ENCODE measurements at regions not wholly inside any gene's neighbourhood (a gene's known extent, or its start where the extent isn't known, plus 50 kb on each side); places are given as distances from the start of the nearest gene placed in this dataset.

DNA sequence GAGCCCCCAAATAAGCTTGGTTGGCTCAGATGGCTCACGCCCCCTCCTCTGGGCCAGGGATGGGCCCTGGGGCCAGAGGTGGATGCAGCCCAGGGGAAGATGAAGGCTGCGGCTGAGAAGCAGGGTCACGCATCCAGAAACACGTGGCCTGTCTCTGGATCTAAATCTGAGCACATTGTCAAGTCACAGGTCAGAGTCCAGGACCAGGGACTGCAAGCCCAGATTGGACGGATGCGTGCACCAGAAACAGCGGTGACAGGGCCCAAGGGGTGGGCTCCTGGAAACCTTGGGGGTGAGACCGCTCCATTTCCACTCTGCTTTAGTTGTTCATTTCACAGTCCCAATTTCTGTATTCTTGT is 226.2 kb downstream of the ACKR3 start:
- H2BK5ac ChIP-seq (ENCODE audit: low read depth, low read length) = no peak overlapping the region
- H3K23ac ChIP-seq (ENCODE audit: insufficient read length) = no peak overlapping the region
- TF ChIP-seq NRF1 (IDR thresholded peaks at IDR 0.05; ENCODE audit: low read depth, low read length) = no peak
- TF ChIP-seq HDAC2 (IDR thresholded peaks at IDR 0.05; ENCODE audit: borderline replicate concordance in 1 of 2, low read depth in 2 of 2, low read length in 2 of 2) = no peak
- TF ChIP-seq CREB1 (IDR thresholded peaks at IDR 0.05) = no peak
- TF ChIP-seq NANOG (IDR thresholded peaks at IDR 0.05; ENCODE audit: insufficient read depth, low read depth, low read length, poor library complexity, severe bottlenecking) = no peak
- TF ChIP-seq POLR2A (IDR thresholded peaks at IDR 0.05; ENCODE audit: control extremely low read depth in 1 of 2, low read depth in 2 of 2, low read length in 2 of 2) = no peak
- TF ChIP-seq TEAD4 (IDR thresholded peaks at IDR 0.05; ENCODE audit: low read depth, low read length) = no peak
- TF ChIP-seq MAFK (IDR thresholded peaks at IDR 0.05; ENCODE audit: low read depth, low read length) = no peak
- no peak for TF ChIP-seq SUZ12 (IDR thresholded peaks at IDR 0.05; ENCODE audit: low read length)
- TF ChIP-seq POU5F1 (IDR thresholded peaks at IDR 0.05; ENCODE audit: low read depth, low read length) = no peak
- no peak for TF ChIP-seq CBX8 (IDR thresholded peaks at IDR 0.05; ENCODE audit: borderline replicate concordance, low read depth, low read length)
- TF ChIP-seq GABPA (IDR thresholded peaks at IDR 0.05; ENCODE audit: borderline replicate concordance, insufficient read depth, low read length) = no peak
- no peak for TF ChIP-seq FOSL1 (IDR thresholded peaks at IDR 0.05; ENCODE audit: insufficient read depth, low read depth, low read length)
- TF ChIP-seq JUND (IDR thresholded peaks at IDR 0.05; ENCODE audit: low read length) = no peak
- TF ChIP-seq, protein P1, sequence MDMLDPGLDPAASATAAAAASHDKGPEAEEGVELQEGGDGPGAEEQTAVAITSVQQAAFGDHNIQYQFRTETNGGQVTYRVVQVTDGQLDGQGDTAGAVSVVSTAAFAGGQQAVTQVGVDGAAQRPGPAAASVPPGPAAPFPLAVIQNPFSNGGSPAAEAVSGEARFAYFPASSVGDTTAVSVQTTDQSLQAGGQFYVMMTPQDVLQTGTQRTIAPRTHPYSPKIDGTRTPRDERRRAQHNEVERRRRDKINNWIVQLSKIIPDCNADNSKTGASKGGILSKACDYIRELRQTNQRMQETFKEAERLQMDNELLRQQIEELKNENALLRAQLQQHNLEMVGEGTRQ (IDR thresholded peaks at IDR 0.05; ENCODE audit: low read length) = no peak
- TF ChIP-seq TBP (IDR thresholded peaks at IDR 0.05; ENCODE audit: low read depth, low read length) = no peak
- no peak overlapping the region for H2BK20ac ChIP-seq (ENCODE audit: low read length)
- H3K27me3 ChIP-seq (replicated peaks in 1 of 4; ENCODE audit: control insufficient read depth in 3 of 4, extremely low read depth in 1 of 4, insufficient read depth in 3 of 4, low read length in 3 of 4) = no peaks in the 10 kb centered on the region
- no peak overlapping the region for H4K5ac ChIP-seq (ENCODE audit: insufficient read length, low read depth, low read length)
- no peak overlapping the region for H4K91ac ChIP-seq (replicated peaks; ENCODE audit: insufficient read length, low read length)
- H3K4me1 ChIP-seq (replicated peaks in 1 of 4; ENCODE audit: control insufficient read depth in 3 of 4, insufficient read depth in 4 of 4, low read length in 3 of 4) = peaks cover 0 to 7% (median 2%) of the 10 kb centered on the region in 4 experiments; a peak in 4 of 7 replicates
- H3K4me2 ChIP-seq (ENCODE audit: insufficient read depth in 1 of 2, low read depth in 2 of 2, low read length in 2 of 2) = no peak overlapping the region
- H3K56ac ChIP-seq (replicated peaks; ENCODE audit: insufficient read length, low read depth, low read length) = no peak overlapping the region
- H3K27ac ChIP-seq (ENCODE audit: low read depth, low read length) = no peak overlapping the region
- WGBS, 2 experiments (ENCODE audit: extremely low coverage in 1 of 2, insufficient coverage in 1 of 2, insufficient read length in 1 of 2, insufficient replicate concordance in 2 of 2, low coverage in 1 of 2, low lambda C conversion rate in 2 of 2, missing lambda C conversion rate in 1 of 2) = 93% methylated on average over 8 of the region's 8 CpGs; no CpG with 5 or more reads in 1 of the 2 experiments
- H3K36me3 ChIP-seq (ENCODE audit: control insufficient read depth in 2 of 4, insufficient read depth in 4 of 4, low read length in 3 of 4) = no peaks in the 10 kb centered on the region
- no peak overlapping the region for H3K4ac ChIP-seq (replicated peaks; ENCODE audit: insufficient read length, low read depth, low read length)
- ChIA-PET POLR2A (ENCODE audit: partially characterized antibody) (interaction anchor here (0.6 kb wide), 1 partner anchor 9 kb away, joined by 3 read pairs; no protein-coding TSS in a partner anchor), CTCF (ENCODE audit: partially characterized antibody) (interaction anchor here (0.7 to 0.8 kb wide), 2 partner anchors 156 to 494 kb away, joined by 3 to 4 read pairs; no protein-coding TSS in a partner anchor)
- no peak overlapping the region for H4K8ac ChIP-seq (ENCODE audit: extremely low read depth, insufficient read depth, low read length)
- no peak overlapping the region for H2BK15ac ChIP-seq (ENCODE audit: low read length)
- H3K79me1 ChIP-seq (ENCODE audit: low read depth, low read length) = no peaks in the 10 kb centered on the region
- no peak overlapping the region for H2AFZ ChIP-seq (ENCODE audit: low read length)
- H3K14ac ChIP-seq (ENCODE audit: insufficient read length) = no peak overlapping the region
- no peak for FAIRE-seq
- H3K23me2 ChIP-seq (ENCODE audit: low read depth, low read length) = no peaks in the 10 kb centered on the region
- no peak overlapping the region for H2BK120ac ChIP-seq (replicated peaks; ENCODE audit: low read depth, low read length)
- H3K79me2 ChIP-seq (ENCODE audit: control insufficient read depth in 1 of 2, insufficient read depth in 2 of 2, low read length in 2 of 2) = no peaks in the 10 kb centered on the region
- no peak for DNase-seq (ENCODE audit: low read depth in 1 of 2, low spot score in 2 of 2)
- no peak overlapping the region for H3K4me3 ChIP-seq (ENCODE audit: extremely low read depth in 1 of 4, insufficient read depth in 2 of 4, low read depth in 3 of 4, low read length in 4 of 4)
- no peak overlapping the region for H3K9ac ChIP-seq (replicated peaks in 1 of 4; ENCODE audit: extremely low read depth in 1 of 4, low read depth in 3 of 4, low read length in 3 of 4)
- H3K18ac ChIP-seq (ENCODE audit: extremely low read depth, low read length) = no peak overlapping the region
- no peak overlapping the region for H2BK12ac ChIP-seq (ENCODE audit: low read depth, low read length)
- no peaks in the 10 kb centered on the region for H3K9me3 ChIP-seq (ENCODE audit: insufficient read depth in 2 of 2, low read depth in 1 of 2, low read length in 1 of 2)
- H2AK5ac ChIP-seq (ENCODE audit: low read depth, low read length) = no peak overlapping the region
- no peaks in the 10 kb centered on the region for H4K20me1 ChIP-seq (replicated peaks in 1 of 2; ENCODE audit: control insufficient read depth in 1 of 2, insufficient read depth in 2 of 2, low read length in 2 of 2)

All from H1 (cell line).